ENCODE measurements at regions not wholly inside any gene's neighbourhood (a gene's known extent, or its start where the extent isn't known, plus 50 kb on each side); places are given as distances from the start of the nearest gene placed in this dataset.

- DNase-seq, result no peak
Observed at GRCh38 chr18:48488388-48488850, 50.4 kb upstream of the CTIF start.

GRCh38 chr18:48486754-48487153 lies 52.1 kb upstream of the CTIF start:
- DNase-seq, result no peak

GRCh38 chr18:48485828-48486405 lies 52.9 kb upstream of the CTIF start:
- no peak for DNase-seq

- DNase-seq, result no peak
Observed at GRCh38 chr18:48481092-48481491, 57.7 kb upstream of the CTIF start.

- no peak for DNase-seq
Observed at GRCh38 chr18:48479531-48479930, 59.3 kb upstream of the CTIF start.

GRCh38 chr18:48477348-48477747 lies 61.5 kb upstream of the CTIF start:
- no peak for DNase-seq

GRCh38 chr18:48476550-48476917 lies 62.3 kb upstream of the CTIF start:
- no peak for DNase-seq

- peak; percentile 79 for DNase-seq
Observed at GRCh38 chr18:48475635-48476549, 62.9 kb upstream of the CTIF start.

GRCh38 chr18:48473816-48474215 lies 64.6 kb upstream of the ZBTB7C start:
- DNase-seq, result no peak

GRCh38 chr18:48472610-48473009 lies 63.4 kb upstream of the ZBTB7C start:
- no peak for DNase-seq

GRCh38 chr18:48470484-48471180 lies 61.4 kb upstream of the ZBTB7C start:
- DNase-seq, result no peak

- DNase-seq, result no peak
Observed at GRCh38 chr18:48468151-48468550, 59.0 kb upstream of the ZBTB7C start.

- no peak for DNase-seq
Observed at GRCh38 chr18:48467231-48467630, 58.0 kb upstream of the ZBTB7C start.

GRCh38 chr18:48462510-48462909 lies 53.3 kb upstream of the ZBTB7C start:
- DNase-seq, result no peak

- DNase-seq, result no peak
Observed at GRCh38 chr18:48460929-48461583, 51.9 kb upstream of the ZBTB7C start.

- no peak for DNase-seq
Observed at GRCh38 chr18:48459465-48459864, 50.3 kb upstream of the ZBTB7C start.

GRCh38 chr18:48459016-48459415 lies 49.8 kb upstream of the ZBTB7C start:
- no peak for DNase-seq
